ENCODE measurements at regions not wholly inside any gene's neighbourhood (a gene's known extent, or its start where the extent isn't known, plus 50 kb on each side); places are given as distances from the start of the nearest gene placed in this dataset.

DNA sequence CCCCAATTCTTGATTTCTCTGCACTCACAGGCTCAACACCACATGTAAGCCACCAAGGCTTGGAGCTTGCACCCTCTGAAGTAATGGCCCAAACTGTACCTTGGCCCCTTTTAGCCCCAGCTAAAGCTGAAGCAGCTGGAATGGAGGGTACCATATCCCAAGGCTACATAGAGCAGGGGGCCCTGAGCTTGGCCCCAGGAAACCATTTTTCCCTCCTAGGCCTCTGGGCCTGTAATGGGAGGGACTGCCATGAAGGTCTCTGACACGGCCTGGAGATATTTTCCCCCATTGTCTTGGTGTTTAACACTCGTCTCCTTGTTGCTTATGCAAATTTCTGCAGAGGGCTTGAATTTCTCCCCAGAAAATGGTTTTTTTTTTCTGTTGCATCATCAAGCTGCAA lies 69.7 kb downstream of the SKA1 start:
- ATAC-seq (no peak), DNase-seq (ENCODE audit: low read depth, low spot score) (no peak)
- H3K9ac ChIP-seq (ENCODE audit: low read length) = no peak overlapping the region
- CTCF ChIA-PET = no interaction called here
- no peaks in the 10 kb centered on the region for H3K9me2 ChIP-seq (ENCODE audit: insufficient read depth)
- RAD21 ChIA-PET (ENCODE audit: low non-redundant PET in 1 of 2, low total read pairs in 2 of 2, uncharacterized antibody in 2 of 2, unreplicated experiment in 2 of 2) = no interaction called here
- H2AFZ ChIP-seq (ENCODE audit: low read depth, low read length, poor library complexity, severe bottlenecking) = no peak overlapping the region
- peaks cover 0 to 13% of the 10 kb centered on the region in 2 experiments; a peak in 1 of 4 replicates for H3K9me3 ChIP-seq (ENCODE audit: control insufficient read depth in 1 of 2, insufficient read depth in 1 of 2, low read depth in 1 of 2, low read length in 2 of 2)
- no peak overlapping the region for H3K4me2 ChIP-seq (ENCODE audit: low read length)
- no peaks in the 10 kb centered on the region for H3K27me3 ChIP-seq (ENCODE audit: insufficient read depth, low read length)
- intact Hi-C loops (cut with micrococcal nuclease) = no loop called here
- no peak overlapping the region for H3K27ac ChIP-seq (ENCODE audit: low read depth, low read length)
- H3K4me3 ChIP-seq (replicated peaks in 1 of 2; ENCODE audit: low read depth in 1 of 2, low read length in 2 of 2) = no peak overlapping the region
- no peaks in the 10 kb centered on the region for H3K79me2 ChIP-seq (ENCODE audit: insufficient read depth, low read length)
- no peaks in the 10 kb centered on the region for H3K4me1 ChIP-seq (ENCODE audit: control insufficient read depth in 1 of 2, insufficient read depth in 2 of 2, low read length in 2 of 2)
- POLR2A ChIA-PET = no interaction called here
- TF ChIP-seq JUND (IDR thresholded peaks at IDR 0.05) (no peak), POLR2A (IDR thresholded peaks at IDR 0.05; ENCODE audit: borderline replicate concordance, extremely low read depth, insufficient read depth, insufficient read length) (no peak), EZH2 (IDR thresholded peaks at IDR 0.05) (no peak), ZFX (IDR thresholded peaks at IDR 0.05) (no peak), SRF (IDR thresholded peaks at IDR 0.05; ENCODE audit: low read depth) (no peak), EGR1 (IDR thresholded peaks at IDR 0.05; ENCODE audit: low read depth) (no peak), EZH2phosphoT487 (IDR thresholded peaks at IDR 0.05; ENCODE audit: borderline replicate concordance) (no peak), CEBPB (IDR thresholded peaks at IDR 0.05; ENCODE audit: low read depth) (no peak), SP1 (IDR thresholded peaks at IDR 0.05; ENCODE audit: low read depth) (no peak), ZNF274 (IDR thresholded peaks at IDR 0.05; ENCODE audit: low read depth, low read length) (no peak), YY1 (IDR thresholded peaks at IDR 0.05; ENCODE audit: extremely low read depth, insufficient replicate concordance, low read depth, low read length) (no peak), RAD21 (IDR thresholded peaks at IDR 0.05; ENCODE audit: low read depth) (no peak), SIN3A (IDR thresholded peaks at IDR 0.05; ENCODE audit: low read depth) (no peak), FOSL1 (IDR thresholded peaks at IDR 0.05; ENCODE audit: low read depth) (no peak)
- TF ChIP-seq, protein P1, sequence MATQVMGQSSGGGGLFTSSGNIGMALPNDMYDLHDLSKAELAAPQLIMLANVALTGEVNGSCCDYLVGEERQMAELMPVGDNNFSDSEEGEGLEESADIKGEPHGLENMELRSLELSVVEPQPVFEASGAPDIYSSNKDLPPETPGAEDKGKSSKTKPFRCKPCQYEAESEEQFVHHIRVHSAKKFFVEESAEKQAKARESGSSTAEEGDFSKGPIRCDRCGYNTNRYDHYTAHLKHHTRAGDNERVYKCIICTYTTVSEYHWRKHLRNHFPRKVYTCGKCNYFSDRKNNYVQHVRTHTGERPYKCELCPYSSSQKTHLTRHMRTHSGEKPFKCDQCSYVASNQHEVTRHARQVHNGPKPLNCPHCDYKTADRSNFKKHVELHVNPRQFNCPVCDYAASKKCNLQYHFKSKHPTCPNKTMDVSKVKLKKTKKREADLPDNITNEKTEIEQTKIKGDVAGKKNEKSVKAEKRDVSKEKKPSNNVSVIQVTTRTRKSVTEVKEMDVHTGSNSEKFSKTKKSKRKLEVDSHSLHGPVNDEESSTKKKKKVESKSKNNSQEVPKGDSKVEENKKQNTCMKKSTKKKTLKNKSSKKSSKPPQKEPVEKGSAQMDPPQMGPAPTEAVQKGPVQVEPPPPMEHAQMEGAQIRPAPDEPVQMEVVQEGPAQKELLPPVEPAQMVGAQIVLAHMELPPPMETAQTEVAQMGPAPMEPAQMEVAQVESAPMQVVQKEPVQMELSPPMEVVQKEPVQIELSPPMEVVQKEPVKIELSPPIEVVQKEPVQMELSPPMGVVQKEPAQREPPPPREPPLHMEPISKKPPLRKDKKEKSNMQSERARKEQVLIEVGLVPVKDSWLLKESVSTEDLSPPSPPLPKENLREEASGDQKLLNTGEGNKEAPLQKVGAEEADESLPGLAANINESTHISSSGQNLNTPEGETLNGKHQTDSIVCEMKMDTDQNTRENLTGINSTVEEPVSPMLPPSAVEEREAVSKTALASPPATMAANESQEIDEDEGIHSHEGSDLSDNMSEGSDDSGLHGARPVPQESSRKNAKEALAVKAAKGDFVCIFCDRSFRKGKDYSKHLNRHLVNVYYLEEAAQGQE (IDR thresholded peaks at IDR 0.05; ENCODE audit: low read depth) = no peak
- TF ChIP-seq, protein P2, sequence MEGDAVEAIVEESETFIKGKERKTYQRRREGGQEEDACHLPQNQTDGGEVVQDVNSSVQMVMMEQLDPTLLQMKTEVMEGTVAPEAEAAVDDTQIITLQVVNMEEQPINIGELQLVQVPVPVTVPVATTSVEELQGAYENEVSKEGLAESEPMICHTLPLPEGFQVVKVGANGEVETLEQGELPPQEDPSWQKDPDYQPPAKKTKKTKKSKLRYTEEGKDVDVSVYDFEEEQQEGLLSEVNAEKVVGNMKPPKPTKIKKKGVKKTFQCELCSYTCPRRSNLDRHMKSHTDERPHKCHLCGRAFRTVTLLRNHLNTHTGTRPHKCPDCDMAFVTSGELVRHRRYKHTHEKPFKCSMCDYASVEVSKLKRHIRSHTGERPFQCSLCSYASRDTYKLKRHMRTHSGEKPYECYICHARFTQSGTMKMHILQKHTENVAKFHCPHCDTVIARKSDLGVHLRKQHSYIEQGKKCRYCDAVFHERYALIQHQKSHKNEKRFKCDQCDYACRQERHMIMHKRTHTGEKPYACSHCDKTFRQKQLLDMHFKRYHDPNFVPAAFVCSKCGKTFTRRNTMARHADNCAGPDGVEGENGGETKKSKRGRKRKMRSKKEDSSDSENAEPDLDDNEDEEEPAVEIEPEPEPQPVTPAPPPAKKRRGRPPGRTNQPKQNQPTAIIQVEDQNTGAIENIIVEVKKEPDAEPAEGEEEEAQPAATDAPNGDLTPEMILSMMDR (IDR thresholded peaks at IDR 0.05 in 2 of 3, conservative IDR thresholded peaks at IDR 0.05 in 1 of 3; ENCODE audit: borderline replicate concordance in 1 of 3, insufficient read depth in 1 of 3, low read depth in 2 of 3, low read length in 2 of 3) = no peak
- TF ChIP-seq, protein P3, sequence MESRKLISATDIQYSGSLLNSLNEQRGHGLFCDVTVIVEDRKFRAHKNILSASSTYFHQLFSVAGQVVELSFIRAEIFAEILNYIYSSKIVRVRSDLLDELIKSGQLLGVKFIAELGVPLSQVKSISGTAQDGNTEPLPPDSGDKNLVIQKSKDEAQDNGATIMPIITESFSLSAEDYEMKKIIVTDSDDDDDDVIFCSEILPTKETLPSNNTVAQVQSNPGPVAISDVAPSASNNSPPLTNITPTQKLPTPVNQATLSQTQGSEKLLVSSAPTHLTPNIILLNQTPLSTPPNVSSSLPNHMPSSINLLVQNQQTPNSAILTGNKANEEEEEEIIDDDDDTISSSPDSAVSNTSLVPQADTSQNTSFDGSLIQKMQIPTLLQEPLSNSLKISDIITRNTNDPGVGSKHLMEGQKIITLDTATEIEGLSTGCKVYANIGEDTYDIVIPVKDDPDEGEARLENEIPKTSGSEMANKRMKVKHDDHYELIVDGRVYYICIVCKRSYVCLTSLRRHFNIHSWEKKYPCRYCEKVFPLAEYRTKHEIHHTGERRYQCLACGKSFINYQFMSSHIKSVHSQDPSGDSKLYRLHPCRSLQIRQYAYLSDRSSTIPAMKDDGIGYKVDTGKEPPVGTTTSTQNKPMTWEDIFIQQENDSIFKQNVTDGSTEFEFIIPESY (IDR thresholded peaks at IDR 0.05; ENCODE audit: extremely low read depth, insufficient replicate concordance, low read length) = no peak
- TF ChIP-seq, protein P4, sequence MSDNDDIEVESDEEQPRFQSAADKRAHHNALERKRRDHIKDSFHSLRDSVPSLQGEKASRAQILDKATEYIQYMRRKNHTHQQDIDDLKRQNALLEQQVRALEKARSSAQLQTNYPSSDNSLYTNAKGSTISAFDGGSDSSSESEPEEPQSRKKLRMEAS (IDR thresholded peaks at IDR 0.05) = no peak
- TF ChIP-seq, protein P5, sequence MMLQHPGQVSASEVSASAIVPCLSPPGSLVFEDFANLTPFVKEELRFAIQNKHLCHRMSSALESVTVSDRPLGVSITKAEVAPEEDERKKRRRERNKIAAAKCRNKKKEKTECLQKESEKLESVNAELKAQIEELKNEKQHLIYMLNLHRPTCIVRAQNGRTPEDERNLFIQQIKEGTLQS (IDR thresholded peaks at IDR 0.05) = no peak
- BruUV-seq (replicated peaks) = no TSS peak
- no peaks in the 10 kb centered on the region for H3K36me3 ChIP-seq (ENCODE audit: control insufficient read depth in 1 of 2, insufficient read depth in 2 of 2, low read length in 2 of 2)
- no peaks in the 10 kb centered on the region for H4K20me1 ChIP-seq (ENCODE audit: insufficient read depth)
